HG02763 (cell line): ENCODE measurements at regions not wholly inside any gene's neighbourhood (a gene's known extent, or its start where the extent isn't known, plus 50 kb on each side); places are given as distances from the start of the nearest gene placed in this dataset.

ENCODE experiments used
- ATAC-seq: cut with Tn5 transposase; IDR thresholded peaks from one replicate; pipeline ENCODE4 v1.9.1; 2021; ENCODE audit warnings: mild to moderate bottlenecking, moderate library complexity; ENCODE audit not compliant: unreplicated experiment

- no peak for ATAC-seq
Measured at GRCh38 chr5:104265531-104266140, 703.0 kb upstream of the NUDT12 start.

- no peak for ATAC-seq
Measured at GRCh38 chr5:104247260-104247659, 684.7 kb upstream of the NUDT12 start.

GRCh38 chr5:104241046-104241445 is 678.5 kb upstream of the NUDT12 start:
- ATAC-seq = no peak

- ATAC-seq = no peak
Measured at GRCh38 chr5:104237586-104237985, 675.0 kb upstream of the NUDT12 start.

- no peak for ATAC-seq
Measured at GRCh38 chr5:104223885-104224773, 661.5 kb upstream of the NUDT12 start.

- no peak for ATAC-seq
Measured at GRCh38 chr5:104218200-104218599, 655.6 kb upstream of the NUDT12 start.

- no peak for ATAC-seq
Measured at GRCh38 chr5:104213216-104213615, 650.6 kb upstream of the NUDT12 start.

GRCh38 chr5:104199771-104200170 is 637.2 kb upstream of the NUDT12 start:
- ATAC-seq = no peak

- no peak for ATAC-seq
Measured at GRCh38 chr5:104198156-104198555, 635.6 kb upstream of the NUDT12 start.

GRCh38 chr5:104189909-104190308 is 627.3 kb upstream of the NUDT12 start:
- no peak for ATAC-seq

GRCh38 chr5:104189031-104189430 is 626.4 kb upstream of the NUDT12 start:
- ATAC-seq = no peak

- ATAC-seq = no peak
Measured at GRCh38 chr5:104187656-104188055, 625.1 kb upstream of the NUDT12 start.

- no peak for ATAC-seq
Measured at GRCh38 chr5:104186510-104186909, 623.9 kb upstream of the NUDT12 start.

- no peak for ATAC-seq
Measured at GRCh38 chr5:104186100-104186499, 623.5 kb upstream of the NUDT12 start.

GRCh38 chr5:104184264-104184663 is 621.7 kb upstream of the NUDT12 start:
- ATAC-seq = no peak

- ATAC-seq = no peak
Measured at GRCh38 chr5:104178829-104179456, 616.4 kb upstream of the NUDT12 start.

- ATAC-seq = no peak
Measured at GRCh38 chr5:104178066-104178465, 615.5 kb upstream of the NUDT12 start.

GRCh38 chr5:104177651-104178050 is 615.1 kb upstream of the NUDT12 start:
- ATAC-seq = no peak

- ATAC-seq = no peak
Measured at GRCh38 chr5:104172976-104173375, 610.4 kb upstream of the NUDT12 start.

GRCh38 chr5:104171958-104172690 is 609.5 kb upstream of the NUDT12 start:
- ATAC-seq = no peak

- no peak for ATAC-seq
Measured at GRCh38 chr5:104170926-104171325, 608.3 kb upstream of the NUDT12 start.
